ENCODE measurements at regions not wholly inside any gene's neighbourhood (a gene's known extent, or its start where the extent isn't known, plus 50 kb on each side); places are given as distances from the start of the nearest gene placed in this dataset.

- POLR2A ChIA-PET, result no interaction called here
- DNase-seq, result no peak
- Mint-ChIP-seq H3K4me3 (no peak overlapping the region), H3K4me1 (no peaks in the 10 kb centered on the region), H3K27me3 (no peaks in the 10 kb centered on the region), H3K27ac (no peak overlapping the region), H3K9me3 (peaks cover 3% of the 10 kb centered on the region), H3K36me3 (ENCODE audit: low read depth) (no peaks in the 10 kb centered on the region)
- no peak for ATAC-seq (ENCODE audit: low read depth)
- intact Hi-C loops (cut with micrococcal nuclease), result no loop called here
- CTCF ChIA-PET, result no interaction called here
- no peak for TF ChIP-seq CTCF (IDR thresholded peaks at IDR 0.05)
Measured at GRCh38 chr14:97312910-97313309, 515.7 kb downstream of the VRK1 start.

- ChIA-PET CTCF (no interaction called here), POLR2A (no interaction called here)
- TF ChIP-seq CTCF (IDR thresholded peaks at IDR 0.05), result no peak
- ATAC-seq (ENCODE audit: low read depth), result no peak
- intact Hi-C loops (cut with micrococcal nuclease), result no loop called here
- no peak overlapping the region for H3K27ac Mint-ChIP-seq
- no peak for DNase-seq
- no peaks in the 10 kb centered on the region for H3K36me3 Mint-ChIP-seq (ENCODE audit: low read depth)
- no peak overlapping the region for H3K4me3 Mint-ChIP-seq
- no peaks in the 10 kb centered on the region for H3K27me3 Mint-ChIP-seq
- no peaks in the 10 kb centered on the region for H3K4me1 Mint-ChIP-seq
- H3K9me3 Mint-ChIP-seq, result peaks cover 7% of the 10 kb centered on the region
Measured at GRCh38 chr14:97315790-97316189, 518.6 kb downstream of the VRK1 start.

GRCh38 chr14:97318380-97318779 lies 521.2 kb downstream of the VRK1 start:
- peaks cover 11% of the 10 kb centered on the region for H3K9me3 Mint-ChIP-seq
- no peak overlapping the region for H3K4me3 Mint-ChIP-seq
- ATAC-seq (ENCODE audit: low read depth) (no peak), DNase-seq (no peak)
- intact Hi-C loops (cut with micrococcal nuclease), result no loop called here
- no peak overlapping the region for H3K27ac Mint-ChIP-seq
- no peaks in the 10 kb centered on the region for H3K36me3 Mint-ChIP-seq (ENCODE audit: low read depth)
- no peak for TF ChIP-seq CTCF (IDR thresholded peaks at IDR 0.05)
- POLR2A ChIA-PET, result no interaction called here
- H3K27me3 Mint-ChIP-seq, result no peaks in the 10 kb centered on the region
- H3K4me1 Mint-ChIP-seq, result no peaks in the 10 kb centered on the region
- CTCF ChIA-PET, result no interaction called here

GRCh38 chr14:97319691-97320090 lies 522.5 kb downstream of the VRK1 start:
- Mint-ChIP-seq H3K27me3 (no peaks in the 10 kb centered on the region), H3K9me3 (peaks cover 8% of the 10 kb centered on the region), H3K27ac (no peak overlapping the region), H3K36me3 (ENCODE audit: low read depth) (no peaks in the 10 kb centered on the region), H3K4me3 (no peak overlapping the region), H3K4me1 (no peaks in the 10 kb centered on the region)
- no peak for DNase-seq
- ATAC-seq (ENCODE audit: low read depth), result no peak
- POLR2A ChIA-PET, result no interaction called here
- no peak for TF ChIP-seq CTCF (IDR thresholded peaks at IDR 0.05)
- CTCF ChIA-PET, result no interaction called here
- intact Hi-C loops (cut with micrococcal nuclease), result no loop called here

- no peak for DNase-seq
- ChIA-PET POLR2A (no interaction called here), CTCF (no interaction called here)
- no peak for TF ChIP-seq CTCF (IDR thresholded peaks at IDR 0.05)
- no peak for ATAC-seq (ENCODE audit: low read depth)
- peaks cover 3% of the 10 kb centered on the region for H3K9me3 Mint-ChIP-seq
- H3K4me3 Mint-ChIP-seq, result no peak overlapping the region
- intact Hi-C loops (cut with micrococcal nuclease), result no loop called here
- no peaks in the 10 kb centered on the region for H3K4me1 Mint-ChIP-seq
- no peaks in the 10 kb centered on the region for H3K27me3 Mint-ChIP-seq
- H3K27ac Mint-ChIP-seq, result no peak overlapping the region
- H3K36me3 Mint-ChIP-seq (ENCODE audit: low read depth), result no peaks in the 10 kb centered on the region
Measured at GRCh38 chr14:97328743-97329142, 531.6 kb downstream of the VRK1 start.

All from activated B cell treated with CpG ODN at 0.5 μM for 24 hours (primary cell).